ENCODE measurements at regions not wholly inside any gene's neighbourhood (a gene's known extent, or its start where the extent isn't known, plus 50 kb on each side); places are given as distances from the start of the nearest gene placed in this dataset.
"Not testable (repeated sequence)": the region's sequence is repeated elsewhere in the genome, so short reads cannot be mapped to it uniquely, and the experiment has no call there.

DNA sequence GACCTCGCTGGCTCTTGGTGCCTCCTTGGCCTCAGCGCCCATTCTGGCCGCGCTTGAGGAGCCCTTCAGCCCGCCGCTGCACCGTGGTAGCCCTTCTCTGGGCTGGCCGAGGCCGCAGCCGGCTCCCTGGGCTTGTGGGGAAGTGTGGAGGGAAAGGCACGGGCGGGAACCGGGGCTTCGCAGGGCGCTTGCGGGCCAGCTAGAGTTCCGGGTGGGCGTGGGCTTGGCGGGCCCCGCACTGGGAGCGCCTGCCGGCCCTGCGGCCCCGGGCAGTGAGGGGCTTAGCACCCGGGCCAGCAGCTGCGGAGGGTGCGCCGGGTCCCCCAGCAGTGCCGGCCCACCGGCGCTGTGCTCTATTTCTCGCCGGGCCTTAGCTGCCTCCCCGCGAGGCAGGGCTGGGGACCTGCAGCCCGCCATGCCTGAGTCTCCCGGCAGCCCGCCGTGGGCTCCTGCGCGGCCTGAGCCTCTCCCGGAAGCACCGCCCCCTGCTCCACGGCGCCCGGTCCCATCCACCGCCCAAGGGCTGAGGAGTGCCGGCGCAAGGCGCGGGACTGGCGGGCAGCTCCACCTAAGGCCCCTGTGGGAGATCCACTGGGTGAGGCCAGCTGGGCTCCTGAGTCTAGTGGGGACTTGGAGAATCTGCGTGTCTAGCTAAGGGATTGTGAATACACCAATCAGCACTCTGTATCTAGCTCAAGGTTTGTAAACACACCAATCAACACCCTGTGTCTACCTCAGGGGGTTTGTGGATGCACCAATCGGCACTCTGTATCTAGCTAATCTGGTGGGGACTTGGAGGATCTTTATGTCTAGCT, 141.1 kb downstream of the SLCO4C1 start:
- not testable (repeated sequence) for H3K27ac ChIP-seq (ENCODE audit: low read length); H3K4me3 ChIP-seq (ENCODE audit: low read length); H3K9me3 ChIP-seq (ENCODE audit: control insufficient read depth, low read depth, low read length); H3K27me3 ChIP-seq (ENCODE audit: control insufficient read depth, insufficient read depth, low read length); H3K36me3 ChIP-seq (ENCODE audit: control insufficient read depth, insufficient read depth, low read length); H3K4me1 ChIP-seq (ENCODE audit: control insufficient read depth, insufficient read depth, low read length); DNase-seq
- WGBS (ENCODE audit: insufficient coverage, low lambda C conversion rate): 100% methylated on average over 1 of the region's 54 CpGs

DNA sequence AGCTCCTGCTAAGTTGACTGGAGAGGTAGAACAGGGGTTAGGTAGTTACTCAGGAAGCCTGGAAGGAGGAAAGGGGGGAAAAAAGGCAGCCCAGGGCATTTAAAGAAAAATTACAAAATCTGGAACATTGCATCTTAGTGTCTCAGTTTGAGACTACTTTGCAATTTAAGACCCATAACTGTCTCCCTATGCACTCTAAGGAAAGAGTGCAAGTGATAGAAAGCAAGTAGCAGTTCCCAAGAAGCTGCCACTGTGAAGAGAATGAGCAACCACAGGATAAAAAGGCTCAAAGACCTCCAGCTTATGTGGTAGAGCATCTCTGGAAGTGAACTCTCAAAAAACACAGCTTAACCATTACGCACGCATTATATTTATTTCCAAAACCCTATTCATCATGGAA, 141.8 kb downstream of the SLCO4C1 start:
- no CpG with 5 or more reads among the region's 2 CpGs for WGBS (ENCODE audit: insufficient coverage, low lambda C conversion rate)
- no peak overlapping the region for H3K4me3 ChIP-seq (ENCODE audit: low read length)

DNA sequence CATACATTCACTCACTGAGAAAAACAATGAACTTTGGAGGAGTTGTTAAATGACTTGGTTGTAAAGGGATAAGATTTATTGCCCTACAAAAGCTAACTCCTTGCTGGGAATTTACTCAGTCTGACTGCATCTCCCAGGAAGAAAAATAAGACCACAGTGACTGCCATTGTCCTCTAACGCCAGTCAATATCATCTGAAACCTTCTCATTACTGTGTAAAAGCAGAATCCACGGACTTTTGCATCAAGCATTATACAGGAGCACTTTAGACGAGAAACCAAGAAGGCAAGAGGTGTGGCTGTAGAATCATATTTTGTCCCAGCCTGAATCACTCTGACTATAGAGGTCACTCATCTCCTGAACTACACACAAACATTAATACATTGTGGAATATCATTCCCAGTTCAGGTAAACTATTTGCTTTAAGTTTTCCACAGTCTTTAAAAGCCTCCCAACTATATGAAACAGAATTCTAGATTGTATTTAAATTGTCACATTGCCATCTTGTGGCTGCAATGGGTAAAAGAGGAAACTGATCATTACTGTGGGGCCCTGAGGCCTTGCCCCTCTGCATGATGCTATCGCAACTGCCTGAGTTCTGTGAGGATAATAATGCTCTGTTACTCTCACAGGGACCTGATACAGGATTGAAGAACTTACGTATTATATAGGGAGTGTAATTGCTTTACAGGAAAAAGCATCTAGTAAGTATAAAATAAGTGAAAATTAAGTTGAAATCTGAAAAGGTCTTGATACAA, 142.9 kb downstream of the SLCO4C1 start:
- Histone ChIP-seq H3K27ac (ENCODE audit: low read length) (peak overlapping the region; percentile 68), H3K36me3 (ENCODE audit: control insufficient read depth, insufficient read depth, low read length) (no peaks in the 10 kb centered on the region), H3K27me3 (ENCODE audit: control insufficient read depth, insufficient read depth, low read length) (no peaks in the 10 kb centered on the region), H3K4me3 (ENCODE audit: low read length) (peak overlapping the region; percentile 13), H3K9me3 (ENCODE audit: control insufficient read depth, low read depth, low read length) (no peaks in the 10 kb centered on the region), H3K4me1 (ENCODE audit: control insufficient read depth, insufficient read depth, low read length) (peaks cover 6% of the 10 kb centered on the region)
- DNase-seq: peak; percentile 33 to 71
- WGBS (ENCODE audit: insufficient coverage, low lambda C conversion rate): no CpG with 5 or more reads among the region's 5 CpGs

More for the DNA sequence above, 141.8 kb downstream of the SLCO4C1 start:
- Histone ChIP-seq H3K36me3 (ENCODE audit: control insufficient read depth, insufficient read depth, low read length) (no peaks in the 10 kb centered on the region), H3K4me1 (ENCODE audit: control insufficient read depth, insufficient read depth, low read length) (peaks cover 6% of the 10 kb centered on the region), H3K27me3 (ENCODE audit: control insufficient read depth, insufficient read depth, low read length) (no peaks in the 10 kb centered on the region), H3K9me3 (ENCODE audit: control insufficient read depth, low read depth, low read length) (no peaks in the 10 kb centered on the region), H3K27ac (ENCODE audit: low read length) (no peak overlapping the region)
- DNase-seq: no peak

DNA sequence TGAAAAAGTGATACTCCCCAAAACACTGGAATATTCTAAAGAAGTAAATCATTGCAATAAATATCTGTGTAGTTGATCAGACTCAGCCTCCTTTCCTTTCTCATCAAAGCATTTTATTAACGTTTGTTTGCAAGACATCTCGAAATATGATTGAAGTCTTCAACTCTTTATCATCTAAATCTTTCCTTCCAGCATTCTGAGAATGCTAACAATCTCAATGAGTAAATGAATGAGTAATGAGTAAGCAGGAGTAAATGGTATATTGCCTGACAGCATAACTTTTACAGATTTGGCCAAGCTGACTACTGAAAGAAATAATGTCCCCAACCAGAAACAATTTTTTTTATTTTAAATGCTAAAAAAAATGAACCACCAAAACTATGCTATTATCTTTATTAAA, 157.1 kb downstream of the SLCO4C1 start:
- WGBS (ENCODE audit: insufficient coverage, low lambda C conversion rate): no CpG with 5 or more reads among the region's 2 CpGs
- H3K27me3 ChIP-seq (ENCODE audit: control insufficient read depth, insufficient read depth, low read length): no peaks in the 10 kb centered on the region
- no peak overlapping the region for H3K27ac ChIP-seq (ENCODE audit: low read length)
- DNase-seq: no peak
- no peaks in the 10 kb centered on the region for H3K4me1 ChIP-seq (ENCODE audit: control insufficient read depth, insufficient read depth, low read length)
- no peaks in the 10 kb centered on the region for H3K36me3 ChIP-seq (ENCODE audit: control insufficient read depth, insufficient read depth, low read length)
- no peaks in the 10 kb centered on the region for H3K9me3 ChIP-seq (ENCODE audit: control insufficient read depth, low read depth, low read length)
- H3K4me3 ChIP-seq (ENCODE audit: low read length): no peak overlapping the region

DNA sequence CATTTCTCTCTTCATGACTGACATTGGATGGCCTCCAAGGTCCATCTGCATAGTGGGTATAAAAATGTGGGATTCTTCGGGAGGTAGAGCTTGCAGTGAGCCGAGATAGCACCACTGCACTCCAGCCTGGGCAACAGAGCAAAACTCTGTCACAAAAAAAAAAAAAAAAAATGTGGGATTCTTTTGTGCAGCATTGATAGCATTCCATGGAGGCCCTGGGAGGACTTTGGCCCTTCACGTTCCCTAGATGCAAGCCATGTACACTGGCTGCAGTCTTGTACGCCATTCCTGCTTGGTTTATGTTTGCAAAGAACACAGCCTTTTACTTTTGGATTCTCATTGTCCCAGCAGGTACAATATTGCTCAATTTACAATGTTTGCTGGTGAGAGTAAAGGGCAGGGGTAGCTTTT, 157.8 kb downstream of the SLCO4C1 start:
- peak; percentile 60 to 78 for DNase-seq
- Histone ChIP-seq H3K9me3 (ENCODE audit: control insufficient read depth, low read depth, low read length) (no peaks in the 10 kb centered on the region), H3K36me3 (ENCODE audit: control insufficient read depth, insufficient read depth, low read length) (no peaks in the 10 kb centered on the region), H3K4me1 (ENCODE audit: control insufficient read depth, insufficient read depth, low read length) (no peaks in the 10 kb centered on the region), H3K4me3 (ENCODE audit: low read length) (no peak overlapping the region), H3K27me3 (ENCODE audit: control insufficient read depth, insufficient read depth, low read length) (no peaks in the 10 kb centered on the region), H3K27ac (ENCODE audit: low read length) (no peak overlapping the region)
- no CpG with 5 or more reads among the region's 4 CpGs for WGBS (ENCODE audit: insufficient coverage, low lambda C conversion rate)

DNA sequence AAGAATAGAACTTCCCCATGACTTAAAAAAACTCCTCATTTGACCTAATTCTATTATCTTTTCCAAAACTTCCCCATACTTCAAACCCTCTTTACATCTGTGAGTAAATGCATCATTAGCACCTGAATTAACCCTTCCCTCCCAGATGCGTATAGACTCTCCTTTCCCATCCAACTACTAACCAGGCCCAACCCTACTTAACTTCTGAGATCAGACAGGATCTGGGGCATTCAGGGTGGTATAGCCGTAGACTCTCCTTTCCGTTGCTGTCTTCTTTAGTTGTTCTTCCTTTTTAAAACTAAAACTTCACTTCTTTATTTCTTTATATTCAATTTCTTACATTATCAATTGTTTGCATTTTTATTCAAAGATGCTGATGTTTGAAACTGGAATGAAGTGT, 165.2 kb downstream of the SLCO4C1 start:
- DNase-seq: no peak
- H3K9me3 ChIP-seq (ENCODE audit: control insufficient read depth, low read depth, low read length): no peaks in the 10 kb centered on the region
- H3K27me3 ChIP-seq (ENCODE audit: control insufficient read depth, insufficient read depth, low read length): no peaks in the 10 kb centered on the region
- H3K4me1 ChIP-seq (ENCODE audit: control insufficient read depth, insufficient read depth, low read length): no peaks in the 10 kb centered on the region
- no peaks in the 10 kb centered on the region for H3K36me3 ChIP-seq (ENCODE audit: control insufficient read depth, insufficient read depth, low read length)
- WGBS (ENCODE audit: insufficient coverage, low lambda C conversion rate): 100% methylated on average over 2 of the region's 3 CpGs
- H3K4me3 ChIP-seq (ENCODE audit: low read length): no peak overlapping the region
- H3K27ac ChIP-seq (ENCODE audit: low read length): no peak overlapping the region

DNA sequence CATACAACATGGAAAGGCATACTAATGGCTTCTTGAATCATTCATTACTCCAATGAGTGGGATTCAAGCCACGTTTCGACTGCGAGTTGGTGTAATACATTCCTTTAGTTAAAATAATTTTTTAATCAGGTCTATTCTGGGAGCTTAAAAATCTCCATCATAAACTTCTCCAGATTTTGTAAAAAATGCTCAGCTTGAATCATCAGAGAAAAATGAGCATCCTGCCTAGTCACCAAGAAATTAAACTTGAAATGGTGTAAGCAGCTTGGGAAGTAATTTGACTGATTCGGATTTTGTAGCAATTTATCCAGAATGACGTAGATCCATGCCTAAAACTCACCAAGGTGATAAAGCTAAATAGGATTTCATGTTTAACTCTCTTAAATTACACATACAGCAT, 165.7 kb downstream of the SLCO4C1 start:
- Histone ChIP-seq H3K9me3 (ENCODE audit: control insufficient read depth, low read depth, low read length) (no peaks in the 10 kb centered on the region), H3K36me3 (ENCODE audit: control insufficient read depth, insufficient read depth, low read length) (no peaks in the 10 kb centered on the region), H3K4me1 (ENCODE audit: control insufficient read depth, insufficient read depth, low read length) (no peaks in the 10 kb centered on the region), H3K4me3 (ENCODE audit: low read length) (no peak overlapping the region), H3K27me3 (ENCODE audit: control insufficient read depth, insufficient read depth, low read length) (no peaks in the 10 kb centered on the region), H3K27ac (ENCODE audit: low read length) (no peak overlapping the region)
- no peak for DNase-seq
- WGBS (ENCODE audit: insufficient coverage, low lambda C conversion rate): 100% methylated on average over 1 of the region's 5 CpGs

DNA sequence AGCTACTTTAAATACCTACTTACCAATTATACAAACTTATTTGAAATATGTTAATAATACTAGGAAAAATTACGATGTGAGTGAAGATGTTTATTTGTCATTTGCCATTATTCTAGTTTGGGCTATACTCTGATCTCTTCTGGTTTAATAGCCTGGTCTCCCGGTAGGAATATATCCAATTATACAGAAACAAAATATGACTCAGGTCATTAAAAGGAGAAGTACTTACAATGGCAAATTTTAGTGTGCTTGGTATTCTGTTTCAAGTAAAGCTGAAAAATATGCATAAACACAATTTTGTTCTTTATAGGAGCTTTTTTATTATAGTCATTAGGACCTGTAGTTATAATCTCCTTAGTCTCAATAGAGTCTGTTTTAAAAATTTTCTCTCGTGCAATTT, 176.8 kb downstream of the SLCO4C1 start:
- Histone ChIP-seq H3K9me3 (ENCODE audit: control insufficient read depth, low read depth, low read length) (no peaks in the 10 kb centered on the region), H3K27ac (ENCODE audit: low read length) (no peak overlapping the region), H3K36me3 (ENCODE audit: control insufficient read depth, insufficient read depth, low read length) (no peaks in the 10 kb centered on the region), H3K4me3 (ENCODE audit: low read length) (no peak overlapping the region), H3K27me3 (ENCODE audit: control insufficient read depth, insufficient read depth, low read length) (no peaks in the 10 kb centered on the region), H3K4me1 (ENCODE audit: control insufficient read depth, insufficient read depth, low read length) (no peaks in the 10 kb centered on the region)
- 80% methylated on average over 1 of the region's 3 CpGs for WGBS (ENCODE audit: insufficient coverage, low lambda C conversion rate)
- no peak for DNase-seq

DNA sequence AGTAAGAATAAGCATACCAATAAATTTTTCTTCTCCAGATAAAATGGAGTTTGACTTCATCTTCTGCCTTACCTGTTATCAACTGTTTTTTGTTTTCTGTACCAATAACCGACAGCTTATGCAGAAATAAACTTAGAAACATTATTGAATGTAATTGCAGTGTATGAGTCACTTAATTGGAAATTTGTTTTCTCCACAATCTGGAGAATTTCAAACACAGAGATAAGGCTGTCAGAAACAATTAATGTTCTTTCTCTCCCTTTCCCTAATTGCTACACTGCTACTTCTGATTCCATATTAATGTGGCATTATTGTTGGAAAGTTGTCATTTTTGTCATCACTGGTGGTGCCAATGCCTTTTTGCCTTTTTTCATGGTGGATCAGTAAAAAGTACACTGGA, 180.3 kb downstream of the SLCO4C1 start:
- Histone ChIP-seq H3K4me3 (ENCODE audit: low read length) (no peak overlapping the region), H3K9me3 (ENCODE audit: control insufficient read depth, low read depth, low read length) (no peaks in the 10 kb centered on the region), H3K27ac (ENCODE audit: low read length) (no peak overlapping the region), H3K36me3 (ENCODE audit: control insufficient read depth, insufficient read depth, low read length) (no peaks in the 10 kb centered on the region), H3K27me3 (ENCODE audit: control insufficient read depth, insufficient read depth, low read length) (no peaks in the 10 kb centered on the region), H3K4me1 (ENCODE audit: control insufficient read depth, insufficient read depth, low read length) (no peaks in the 10 kb centered on the region)
- no CpG with 5 or more reads among the region's 1 CpG for WGBS (ENCODE audit: insufficient coverage, low lambda C conversion rate)
- no peak for DNase-seq

DNA sequence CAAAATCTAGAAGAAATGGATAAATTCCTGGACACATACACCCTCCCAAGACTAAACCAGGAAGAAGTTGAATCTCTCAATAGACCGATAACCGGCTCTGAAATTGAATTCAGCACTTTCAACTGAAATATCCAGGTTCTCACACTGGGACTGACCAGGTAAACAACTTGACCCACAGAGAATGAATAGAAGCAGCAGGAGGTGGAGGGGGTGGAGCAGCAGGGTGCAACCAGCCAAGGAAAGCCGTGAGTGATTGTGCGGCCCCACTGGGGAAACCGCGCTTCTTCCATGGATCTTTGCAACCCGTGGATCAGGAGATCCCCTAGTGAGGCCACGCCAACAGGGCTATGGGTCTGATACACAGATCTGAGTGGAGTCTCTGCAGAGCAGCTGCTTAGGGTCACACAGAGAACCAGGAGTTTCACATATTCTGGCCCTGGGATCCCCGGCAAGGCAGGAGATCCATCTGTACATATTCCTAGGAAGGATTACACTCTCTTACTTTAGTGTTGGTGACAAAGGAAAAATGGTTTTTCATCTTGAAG, 181.5 kb downstream of the SLCO4C1 start:
- Histone ChIP-seq H3K9me3 (ENCODE audit: control insufficient read depth, low read depth, low read length) (no peaks in the 10 kb centered on the region), H3K27ac (ENCODE audit: low read length) (no peak overlapping the region), H3K4me1 (ENCODE audit: control insufficient read depth, insufficient read depth, low read length) (no peaks in the 10 kb centered on the region), H3K27me3 (ENCODE audit: control insufficient read depth, insufficient read depth, low read length) (no peaks in the 10 kb centered on the region), H3K36me3 (ENCODE audit: control insufficient read depth, insufficient read depth, low read length) (no peaks in the 10 kb centered on the region), H3K4me3 (ENCODE audit: low read length) (no peak overlapping the region)
- WGBS (ENCODE audit: insufficient coverage, low lambda C conversion rate): no CpG with 5 or more reads among the region's 9 CpGs
- no peak for DNase-seq
